Panc1 (cell line): ENCODE measurements at regions not wholly inside any gene's neighbourhood (a gene's known extent, or its start where the extent isn't known, plus 50 kb on each side); places are given as distances from the start of the nearest gene placed in this dataset.

Experiments
- ATAC-seq: fragments of 200-7000 bp; cut with Tn5 transposase; 2 replicates; pipeline ENCODE4 v1.9.1; 2020; ENCODE audit warnings: mild to moderate bottlenecking, moderate library complexity
- BruUV-seq: library from RNA; stranded (reverse); fragments of 400-500 nt; replicated peaks from 2 replicates; lab custom pipeline; 2021; lab: Mats Ljungman, UMichigan
- CTCF ChIA-PET: fragments of 300-600 bp; sonication (Branson Sonifier 250); formaldehyde crosslinking; loops from one replicate; lab custom pipeline; 2022; ENCODE audit warnings: antibody characterized with exemption; lab: Charles Lee
- POLR2A ChIA-PET: fragments of 300-600 bp; sonication (Branson Sonifier 250); formaldehyde crosslinking; loops from one replicate; lab custom pipeline; 2022; ENCODE audit warnings: antibody characterized with exemption; lab: Charles Lee
- DNase-seq: peaks from one replicate; pipeline ENCODE4 v3.0.0-alpha.2; 2010; ENCODE audit warnings: low read depth, low spot score
- H3K27ac ChIP-seq: 2 replicates; pipeline ENCODE4 v1.5.1; 2011; ENCODE audit warnings: mild to moderate bottlenecking, low read length, inconsistent platforms
- H3K27me3 ChIP-seq: fragments of 200-500 bp; sonication (Bioruptor generic); 2 replicates; pipeline ENCODE4 v1.6.0; 2014; ENCODE audit warnings: low read length, inconsistent platforms; ENCODE audit not compliant: control insufficient read depth, insufficient read depth
- H3K36me3 ChIP-seq: fragments of 200-500 bp; sonication (Bioruptor generic); 2 replicates; pipeline ENCODE4 v1.5.1; 2014; ENCODE audit warnings: inconsistent platforms, mild to moderate bottlenecking, low read length, moderate library complexity; ENCODE audit not compliant: control insufficient read depth, insufficient read depth
- H3K4me1 ChIP-seq: 2 replicates; pipeline ENCODE4 v1.5.1; 2011; ENCODE audit warnings: inconsistent platforms, mild to moderate bottlenecking, low read length, moderate library complexity; ENCODE audit not compliant: control insufficient read depth, insufficient read depth
- H3K4me3 ChIP-seq, 2 experiments: 2 replicates each; pipeline ENCODE4 v1.5.1; 2011 to 2012; ENCODE audit warnings: low read depth in 2 of 2, low read length in 2 of 2, mild to moderate bottlenecking in 2 of 2, inconsistent platforms in 1 of 2, moderate library complexity in 1 of 2
- H3K9me3 ChIP-seq: fragments of 200-500 bp; sonication (Bioruptor generic); 2 replicates; pipeline ENCODE4 v1.5.1; 2014; ENCODE audit warnings: low read depth, mild to moderate bottlenecking, inconsistent platforms, low read length, moderate library complexity; ENCODE audit not compliant: control insufficient read depth, insufficient read depth
- POLR2AphosphoS5 ChIP-seq: IDR thresholded peaks from 2 replicates; pipeline ENCODE4 v1.6.1; 2012; ENCODE audit warnings: mild to moderate bottlenecking, low read depth, low read length, moderate library complexity
- SIN3A ChIP-seq: IDR thresholded peaks from 2 replicates; pipeline ENCODE4 v1.6.1; 2012; ENCODE audit warnings: low read depth, mild to moderate bottlenecking, low read length, moderate library complexity, borderline replicate concordance; ENCODE audit not compliant: insufficient read depth
- TCF7L2 ChIP-seq: IDR thresholded peaks from 2 replicates; pipeline ENCODE4 v1.6.1; 2011; ENCODE audit warnings: mild to moderate bottlenecking, low read depth, low read length, inconsistent platforms
- in situ Hi-C: cut with HindIII; loops from 2 replicates; pipeline ENCODE4 v1.10.0; 2016; ENCODE audit warnings: low sequenced_read_pairs, low pct_unique_long_range_greater_than_20kb
- intact Hi-C: fragments of 100-400 bp; cut with micrococcal nuclease; formaldehyde crosslinking; loops from one replicate; pipeline ENCODE4 v1.10.0; 2022; ENCODE audit not compliant: unreplicated experiment
- TF ChIP-seq, protein P1 (sequence below), 2 experiments: IDR thresholded peaks; 2 replicates each; pipeline ENCODE4 v1.6.1; 2011 to 2012; ENCODE audit warnings: low read depth in 2 of 2, control low read depth in 1 of 2, low read length in 1 of 2, mild to moderate bottlenecking in 1 of 2, moderate library complexity in 1 of 2; ENCODE audit not compliant: insufficient read depth in 1 of 2
- TF ChIP-seq, protein P2 (sequence below): fragments of 450-650 bp; IDR thresholded peaks from 2 replicates; pipeline ENCODE4 v1.5.1; 2017; ENCODE audit warnings: mild to moderate bottlenecking

DNA sequence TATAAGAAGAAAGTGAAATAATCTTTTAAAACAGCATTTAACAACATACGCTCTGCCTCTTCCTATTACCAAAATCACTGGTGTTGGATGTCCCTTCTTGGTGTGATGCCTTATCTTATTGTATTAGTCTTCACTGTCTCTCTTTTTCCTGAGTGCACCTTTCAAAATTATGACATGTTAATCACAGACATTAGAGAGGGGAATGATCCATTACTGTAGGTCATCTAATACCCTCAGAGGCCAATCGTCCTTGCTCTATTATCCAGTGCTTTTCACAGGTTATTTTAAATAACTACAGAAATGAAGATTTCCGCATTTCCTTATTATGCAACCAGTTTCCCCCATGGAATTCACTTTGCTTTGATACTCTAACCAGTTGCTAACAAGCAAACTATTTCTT is 1292.7 kb downstream of the MAT2B start:
- intact Hi-C loops: no loop called here
- Histone ChIP-seq H3K4me1 (no peaks in the 10 kb centered on the region), H3K9me3 (no peaks in the 10 kb centered on the region), H3K4me3 (no peak overlapping the region), H3K36me3 (no peaks in the 10 kb centered on the region), H3K27ac (no peak overlapping the region), H3K27me3 (no peaks in the 10 kb centered on the region)
- DNase-seq: no peak
- POLR2A ChIA-PET: no interaction called here
- no peak for ATAC-seq
- TF ChIP-seq SIN3A: no peak
- TF ChIP-seq, protein P1, sequence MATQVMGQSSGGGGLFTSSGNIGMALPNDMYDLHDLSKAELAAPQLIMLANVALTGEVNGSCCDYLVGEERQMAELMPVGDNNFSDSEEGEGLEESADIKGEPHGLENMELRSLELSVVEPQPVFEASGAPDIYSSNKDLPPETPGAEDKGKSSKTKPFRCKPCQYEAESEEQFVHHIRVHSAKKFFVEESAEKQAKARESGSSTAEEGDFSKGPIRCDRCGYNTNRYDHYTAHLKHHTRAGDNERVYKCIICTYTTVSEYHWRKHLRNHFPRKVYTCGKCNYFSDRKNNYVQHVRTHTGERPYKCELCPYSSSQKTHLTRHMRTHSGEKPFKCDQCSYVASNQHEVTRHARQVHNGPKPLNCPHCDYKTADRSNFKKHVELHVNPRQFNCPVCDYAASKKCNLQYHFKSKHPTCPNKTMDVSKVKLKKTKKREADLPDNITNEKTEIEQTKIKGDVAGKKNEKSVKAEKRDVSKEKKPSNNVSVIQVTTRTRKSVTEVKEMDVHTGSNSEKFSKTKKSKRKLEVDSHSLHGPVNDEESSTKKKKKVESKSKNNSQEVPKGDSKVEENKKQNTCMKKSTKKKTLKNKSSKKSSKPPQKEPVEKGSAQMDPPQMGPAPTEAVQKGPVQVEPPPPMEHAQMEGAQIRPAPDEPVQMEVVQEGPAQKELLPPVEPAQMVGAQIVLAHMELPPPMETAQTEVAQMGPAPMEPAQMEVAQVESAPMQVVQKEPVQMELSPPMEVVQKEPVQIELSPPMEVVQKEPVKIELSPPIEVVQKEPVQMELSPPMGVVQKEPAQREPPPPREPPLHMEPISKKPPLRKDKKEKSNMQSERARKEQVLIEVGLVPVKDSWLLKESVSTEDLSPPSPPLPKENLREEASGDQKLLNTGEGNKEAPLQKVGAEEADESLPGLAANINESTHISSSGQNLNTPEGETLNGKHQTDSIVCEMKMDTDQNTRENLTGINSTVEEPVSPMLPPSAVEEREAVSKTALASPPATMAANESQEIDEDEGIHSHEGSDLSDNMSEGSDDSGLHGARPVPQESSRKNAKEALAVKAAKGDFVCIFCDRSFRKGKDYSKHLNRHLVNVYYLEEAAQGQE (IDR thresholded peaks at IDR 0.05; ENCODE audit: insufficient read depth in 1 of 2, low read depth in 2 of 2, low read length in 1 of 2): no peak
- no peak for TF ChIP-seq POLR2AphosphoS5
- TF ChIP-seq, protein P2, sequence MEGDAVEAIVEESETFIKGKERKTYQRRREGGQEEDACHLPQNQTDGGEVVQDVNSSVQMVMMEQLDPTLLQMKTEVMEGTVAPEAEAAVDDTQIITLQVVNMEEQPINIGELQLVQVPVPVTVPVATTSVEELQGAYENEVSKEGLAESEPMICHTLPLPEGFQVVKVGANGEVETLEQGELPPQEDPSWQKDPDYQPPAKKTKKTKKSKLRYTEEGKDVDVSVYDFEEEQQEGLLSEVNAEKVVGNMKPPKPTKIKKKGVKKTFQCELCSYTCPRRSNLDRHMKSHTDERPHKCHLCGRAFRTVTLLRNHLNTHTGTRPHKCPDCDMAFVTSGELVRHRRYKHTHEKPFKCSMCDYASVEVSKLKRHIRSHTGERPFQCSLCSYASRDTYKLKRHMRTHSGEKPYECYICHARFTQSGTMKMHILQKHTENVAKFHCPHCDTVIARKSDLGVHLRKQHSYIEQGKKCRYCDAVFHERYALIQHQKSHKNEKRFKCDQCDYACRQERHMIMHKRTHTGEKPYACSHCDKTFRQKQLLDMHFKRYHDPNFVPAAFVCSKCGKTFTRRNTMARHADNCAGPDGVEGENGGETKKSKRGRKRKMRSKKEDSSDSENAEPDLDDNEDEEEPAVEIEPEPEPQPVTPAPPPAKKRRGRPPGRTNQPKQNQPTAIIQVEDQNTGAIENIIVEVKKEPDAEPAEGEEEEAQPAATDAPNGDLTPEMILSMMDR: no peak
- no peak for TF ChIP-seq TCF7L2
- CTCF ChIA-PET: interaction anchor here (0.7 kb wide), 1 partner anchor 79 kb away, joined by 4 read pairs; no protein-coding TSS in a partner anchor
- in situ Hi-C loops: no loop called here
- BruUV-seq: no TSS peak

DNA sequence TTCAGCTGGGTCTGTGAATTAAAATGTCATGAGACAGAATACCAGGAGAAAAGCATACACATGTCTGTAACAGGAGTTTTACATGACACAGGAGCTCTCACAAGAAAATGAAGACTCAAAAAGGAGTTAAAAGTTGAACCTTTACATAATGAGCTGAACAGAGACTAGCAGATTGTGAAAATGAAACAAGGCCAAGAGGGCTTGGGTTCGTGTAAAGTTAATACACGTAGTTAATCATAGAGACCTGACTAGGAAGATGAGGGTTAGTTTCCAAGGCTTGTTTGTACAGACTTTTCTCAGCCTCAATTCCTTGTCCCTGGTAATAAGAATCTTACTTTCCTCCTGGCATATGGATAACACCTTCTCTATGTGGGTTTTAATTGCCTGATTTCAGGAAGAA is 1294.0 kb downstream of the MAT2B start:
- no TSS peak for BruUV-seq
- H3K36me3 ChIP-seq: no peaks in the 10 kb centered on the region
- intact Hi-C loops: no loop called here
- H3K4me3 ChIP-seq: no peak overlapping the region
- TF ChIP-seq POLR2AphosphoS5: no peak
- TF ChIP-seq, protein P1 (IDR thresholded peaks at IDR 0.05; ENCODE audit: insufficient read depth in 1 of 2, low read depth in 2 of 2, low read length in 1 of 2): no peak
- no peak for TF ChIP-seq TCF7L2
- TF ChIP-seq SIN3A: no peak
- TF ChIP-seq, protein P2: no peak
- DNase-seq (no peak), ATAC-seq (no peak)
- H3K27me3 ChIP-seq: no peaks in the 10 kb centered on the region
- CTCF ChIA-PET: no interaction called here
- no peaks in the 10 kb centered on the region for H3K9me3 ChIP-seq
- no peak overlapping the region for H3K27ac ChIP-seq
- no peaks in the 10 kb centered on the region for H3K4me1 ChIP-seq
- POLR2A ChIA-PET: no interaction called here
- in situ Hi-C loops: no loop called here
